VCaP (cell line): ENCODE measurements at regions not wholly inside any gene's neighbourhood (a gene's known extent, or its start where the extent isn't known, plus 50 kb on each side); places are given as distances from the start of the nearest gene placed in this dataset.

Source experiments
- H3K27ac ChIP-seq: fragments of 450-650 bp; 2 replicates; pipeline ENCODE4 v1.5.1; 2017
- TF ChIP-seq, protein P1 (sequence below): fragments of 450-650 bp; conservative IDR thresholded peaks from 2 replicates; pipeline ENCODE4 v1.5.1; 2017; ENCODE audit warnings: mild to moderate bottlenecking, moderate library complexity

DNA sequence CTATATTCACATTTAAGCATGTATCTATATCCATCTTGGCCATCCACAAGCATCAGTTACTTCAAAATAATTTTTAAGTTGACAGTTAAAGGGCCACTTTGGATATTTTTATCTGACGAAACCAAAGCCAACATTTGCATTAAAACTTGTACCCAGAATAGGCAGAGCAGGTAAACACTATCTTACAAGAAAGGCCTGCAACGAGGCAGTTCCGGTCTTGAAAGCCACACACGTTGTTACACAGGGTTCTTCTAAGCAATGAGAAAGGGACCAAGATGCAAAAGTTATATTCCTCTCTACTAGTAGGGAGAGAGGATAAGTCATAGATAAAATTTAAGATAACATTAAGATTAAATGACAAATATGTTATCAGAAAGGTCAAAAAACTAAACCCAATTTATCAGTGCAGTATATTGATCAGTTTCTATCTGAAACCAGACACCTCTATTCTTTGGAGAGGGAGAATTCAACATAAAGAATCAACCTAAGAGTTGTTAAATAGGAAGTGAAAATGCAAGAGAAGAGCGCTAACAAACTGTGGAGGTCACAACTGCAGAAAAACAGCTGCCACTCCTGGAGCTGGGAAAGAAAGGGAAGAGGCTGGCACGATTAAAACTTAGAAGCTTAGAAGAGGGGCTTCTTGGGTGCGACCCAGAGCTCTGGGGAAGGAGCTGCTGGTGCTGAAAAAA lies 701.3 kb downstream of the TNS3 start:
- no peak overlapping the region for H3K27ac ChIP-seq

DNA sequence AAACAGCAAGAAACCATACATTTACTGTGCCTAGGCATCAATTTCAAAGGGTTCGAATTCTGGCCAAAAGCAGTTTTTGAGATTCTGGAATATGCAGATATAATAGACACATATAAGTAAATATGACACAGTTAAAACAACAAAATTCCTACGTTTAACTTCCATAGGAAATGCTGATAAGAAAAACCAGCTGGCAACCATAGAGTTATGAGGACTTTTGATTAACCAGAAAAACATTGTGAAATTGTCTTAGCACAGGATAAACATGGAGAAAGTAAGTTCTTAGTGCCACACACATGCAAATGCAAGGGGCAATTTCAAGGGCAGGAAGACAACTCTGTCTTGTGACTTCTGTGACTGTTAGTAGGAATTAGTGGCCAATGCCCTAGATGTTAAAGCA lies 702.1 kb downstream of the TNS3 start:
- no peak overlapping the region for H3K27ac ChIP-seq
- TF ChIP-seq, protein P1, sequence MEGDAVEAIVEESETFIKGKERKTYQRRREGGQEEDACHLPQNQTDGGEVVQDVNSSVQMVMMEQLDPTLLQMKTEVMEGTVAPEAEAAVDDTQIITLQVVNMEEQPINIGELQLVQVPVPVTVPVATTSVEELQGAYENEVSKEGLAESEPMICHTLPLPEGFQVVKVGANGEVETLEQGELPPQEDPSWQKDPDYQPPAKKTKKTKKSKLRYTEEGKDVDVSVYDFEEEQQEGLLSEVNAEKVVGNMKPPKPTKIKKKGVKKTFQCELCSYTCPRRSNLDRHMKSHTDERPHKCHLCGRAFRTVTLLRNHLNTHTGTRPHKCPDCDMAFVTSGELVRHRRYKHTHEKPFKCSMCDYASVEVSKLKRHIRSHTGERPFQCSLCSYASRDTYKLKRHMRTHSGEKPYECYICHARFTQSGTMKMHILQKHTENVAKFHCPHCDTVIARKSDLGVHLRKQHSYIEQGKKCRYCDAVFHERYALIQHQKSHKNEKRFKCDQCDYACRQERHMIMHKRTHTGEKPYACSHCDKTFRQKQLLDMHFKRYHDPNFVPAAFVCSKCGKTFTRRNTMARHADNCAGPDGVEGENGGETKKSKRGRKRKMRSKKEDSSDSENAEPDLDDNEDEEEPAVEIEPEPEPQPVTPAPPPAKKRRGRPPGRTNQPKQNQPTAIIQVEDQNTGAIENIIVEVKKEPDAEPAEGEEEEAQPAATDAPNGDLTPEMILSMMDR, result no peak

More for the DNA sequence above, 701.3 kb downstream of the TNS3 start:
- TF ChIP-seq, protein P1, result no peak

DNA sequence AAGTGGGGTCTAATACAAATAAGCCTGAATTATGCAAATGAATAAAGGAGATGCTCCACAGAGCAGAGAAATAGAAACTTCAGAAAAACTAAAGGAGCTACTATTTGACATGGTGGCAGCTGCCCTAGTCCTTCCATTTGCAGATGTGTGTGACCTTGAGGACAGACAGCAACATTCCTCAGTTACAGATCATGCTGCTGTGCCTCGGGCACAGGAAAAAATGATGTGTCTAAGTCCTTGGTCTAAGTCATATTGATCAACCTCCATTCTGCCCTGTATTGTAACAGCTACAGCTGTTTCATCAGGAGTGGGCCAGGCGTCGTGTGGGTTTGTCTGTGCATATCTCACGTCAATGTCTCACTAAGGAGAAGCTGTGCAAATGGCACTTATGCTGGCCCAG lies 710.4 kb downstream of the TNS3 start:
- H3K27ac ChIP-seq, result no peak overlapping the region; the same call in 1 of the 2 replicates
- TF ChIP-seq, protein P1, result no peak

DNA sequence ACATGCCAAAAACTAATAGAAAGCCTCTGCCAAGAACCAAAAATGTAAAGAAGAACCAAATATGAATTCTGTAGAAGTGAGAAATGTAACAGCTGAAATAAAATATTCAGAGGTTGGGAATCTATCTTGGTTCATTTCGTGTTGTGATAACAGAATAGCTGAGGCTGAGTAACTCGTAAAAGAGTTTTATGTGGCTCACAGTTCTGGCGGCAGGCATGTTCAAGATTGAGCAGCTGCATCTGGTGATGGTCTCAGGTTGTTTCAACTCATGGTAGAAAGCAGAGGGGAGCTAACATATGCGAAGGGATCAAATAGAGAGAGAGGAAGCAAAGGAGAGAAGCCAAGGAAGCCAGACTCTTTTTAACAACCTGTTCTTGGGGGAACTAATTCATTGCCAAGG lies 717.2 kb downstream of the TNS3 start:
- no peak overlapping the region for H3K27ac ChIP-seq
- TF ChIP-seq, protein P1, result no peak

DNA sequence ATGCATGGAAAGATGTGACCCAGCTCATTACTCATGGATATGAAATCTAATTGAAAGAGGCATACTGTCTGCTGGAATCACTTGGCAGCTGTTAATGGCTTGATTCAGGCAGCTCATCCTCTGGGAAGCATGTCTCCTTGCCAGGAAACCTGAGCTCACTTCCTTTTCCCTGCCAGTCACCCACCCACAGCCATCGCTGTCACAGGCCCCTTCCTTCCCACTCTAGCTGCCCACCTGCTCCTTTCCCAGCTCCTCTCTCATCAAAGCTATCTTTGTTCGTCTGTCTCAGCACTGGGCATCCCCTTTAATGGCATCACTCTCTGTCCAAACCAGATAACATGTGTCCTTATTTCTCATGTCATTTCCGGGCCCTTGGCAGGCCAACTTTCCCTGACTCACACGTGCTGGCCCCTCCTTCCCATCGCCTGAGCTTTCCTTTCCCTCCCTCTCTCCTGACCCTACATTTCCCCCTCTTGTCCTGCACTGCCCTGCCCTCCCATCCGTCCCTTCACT lies 721.9 kb downstream of the TNS3 start:
- no peak overlapping the region for H3K27ac ChIP-seq
- TF ChIP-seq, protein P1, result no peak

DNA sequence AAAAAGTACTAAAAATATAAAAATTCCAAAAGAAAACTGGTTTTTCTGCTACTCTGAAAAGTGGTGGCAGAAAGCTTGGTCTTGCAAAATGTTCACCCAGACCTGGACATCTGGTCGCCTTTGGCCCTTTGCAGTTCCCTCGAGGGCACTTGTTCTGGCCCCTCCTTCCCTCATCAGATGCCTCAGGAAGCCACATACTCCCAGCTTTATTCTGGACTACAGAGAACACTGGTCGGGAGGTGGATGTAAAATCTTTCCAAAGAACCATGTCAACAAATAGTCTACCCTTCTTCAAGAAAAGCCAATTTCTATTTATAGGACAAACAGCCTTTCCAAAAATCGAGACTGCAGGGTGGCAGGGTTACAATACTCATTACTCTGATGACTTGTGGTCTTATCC lies 726.1 kb downstream of the TNS3 start:
- TF ChIP-seq, protein P1, result no peak
- no peak overlapping the region for H3K27ac ChIP-seq

DNA sequence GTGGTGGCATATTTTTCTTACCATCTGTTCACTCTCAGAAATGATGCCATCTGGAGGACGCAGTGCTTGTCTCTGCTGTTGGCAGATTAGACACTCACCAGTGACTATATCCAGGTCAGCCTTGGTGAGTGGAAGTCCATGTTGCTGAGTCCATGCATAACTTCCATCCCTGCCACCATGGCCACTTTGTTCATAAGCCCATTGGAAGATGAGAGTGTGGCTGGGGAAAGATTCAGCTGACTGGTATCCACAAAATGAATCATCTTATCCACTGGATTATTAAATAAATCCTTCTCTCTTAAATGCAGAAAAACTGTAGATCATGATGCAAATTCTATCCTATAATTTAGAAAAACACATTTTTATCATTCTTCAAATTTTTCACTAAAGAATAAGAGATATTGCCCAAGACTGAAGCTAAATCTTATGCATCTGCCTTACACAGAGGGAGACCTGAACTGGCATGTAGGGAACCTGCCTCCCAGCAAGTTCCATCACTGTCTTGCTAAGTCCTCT lies 726.9 kb downstream of the TNS3 start:
- H3K27ac ChIP-seq, result no peak overlapping the region
- TF ChIP-seq, protein P1, result peak; percentile 59
